ENCODE measurements at regions not wholly inside any gene's neighbourhood (a gene's known extent, or its start where the extent isn't known, plus 50 kb on each side); places are given as distances from the start of the nearest gene placed in this dataset.

DNA sequence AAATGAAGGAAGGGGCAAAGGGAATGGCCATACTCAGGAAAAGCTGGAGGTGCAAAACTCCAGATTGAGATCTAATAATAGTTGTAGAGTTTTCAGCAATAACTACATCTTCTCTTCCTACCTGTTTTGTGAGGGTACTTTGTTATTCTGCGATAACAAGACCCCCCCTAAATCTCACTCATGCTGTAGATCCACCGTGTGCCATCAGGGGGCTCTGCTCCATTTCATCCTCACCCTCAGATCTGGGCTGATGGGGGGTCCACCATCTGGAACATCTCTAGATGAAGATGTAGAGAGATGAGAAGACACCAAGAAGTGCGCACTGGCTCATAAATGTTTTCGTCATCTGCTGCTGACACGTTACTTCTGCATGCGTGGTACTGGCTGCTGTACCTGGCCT lies 135.9 kb upstream of the KIRREL3 start:
- TF ChIP-seq EZH2 (IDR thresholded peaks at IDR 0.05; ENCODE audit: borderline replicate concordance, low read length) (no peak), CTCF (conservative IDR thresholded peaks at IDR 0.05 in 1 of 2, IDR thresholded peaks at IDR 0.05 in 1 of 2; ENCODE audit: extremely low read depth in 1 of 2, insufficient read depth in 1 of 2, low read depth in 1 of 2, low read length in 2 of 2) (no peak)
